Osteocyte (in vitro differentiated cells): ENCODE measurements at regions not wholly inside any gene's neighbourhood (a gene's known extent, or its start where the extent isn't known, plus 50 kb on each side); places are given as distances from the start of the nearest gene placed in this dataset.

ENCODE experiments used
- DNase-seq: peaks from one replicate; pipeline ENCODE4 v3.0.0; 2021; ENCODE audit warnings: mixed read lengths; ENCODE audit not compliant: unreplicated experiment; ENCODE audit errors: extremely low spot score
- H3K27ac Mint-ChIP-seq: one replicate; pipeline ENCODE4 v1.8.0; 2021; ENCODE audit warnings: mild to moderate bottlenecking, mixed read lengths; ENCODE audit not compliant: unreplicated experiment
- H3K27me3 Mint-ChIP-seq: one replicate; pipeline ENCODE4 v1.8.0; 2021; ENCODE audit warnings: mixed read lengths; ENCODE audit not compliant: unreplicated experiment
- H3K36me3 Mint-ChIP-seq: one replicate; pipeline ENCODE4 v1.8.0; 2021; ENCODE audit warnings: mixed read lengths; ENCODE audit not compliant: unreplicated experiment
- H3K4me1 Mint-ChIP-seq: one replicate; pipeline ENCODE4 v1.8.0; 2021; ENCODE audit warnings: mixed read lengths; ENCODE audit not compliant: unreplicated experiment
- H3K4me3 Mint-ChIP-seq: one replicate; pipeline ENCODE4 v1.8.0; 2021; ENCODE audit warnings: mild to moderate bottlenecking, moderate library complexity, mixed read lengths; ENCODE audit not compliant: unreplicated experiment
- H3K9me3 Mint-ChIP-seq: one replicate; pipeline ENCODE4 v1.8.0; 2021; ENCODE audit warnings: mixed read lengths; ENCODE audit not compliant: unreplicated experiment
- TF ChIP-seq, protein P1 (sequence below): fragments of 200-600 bp; sonication (generic); IDR thresholded peaks from 2 replicates; pipeline ENCODE4 v1.5.0; 2021; ENCODE audit warnings: antibody characterized with exemption, mild to moderate bottlenecking, moderate library complexity

DNA sequence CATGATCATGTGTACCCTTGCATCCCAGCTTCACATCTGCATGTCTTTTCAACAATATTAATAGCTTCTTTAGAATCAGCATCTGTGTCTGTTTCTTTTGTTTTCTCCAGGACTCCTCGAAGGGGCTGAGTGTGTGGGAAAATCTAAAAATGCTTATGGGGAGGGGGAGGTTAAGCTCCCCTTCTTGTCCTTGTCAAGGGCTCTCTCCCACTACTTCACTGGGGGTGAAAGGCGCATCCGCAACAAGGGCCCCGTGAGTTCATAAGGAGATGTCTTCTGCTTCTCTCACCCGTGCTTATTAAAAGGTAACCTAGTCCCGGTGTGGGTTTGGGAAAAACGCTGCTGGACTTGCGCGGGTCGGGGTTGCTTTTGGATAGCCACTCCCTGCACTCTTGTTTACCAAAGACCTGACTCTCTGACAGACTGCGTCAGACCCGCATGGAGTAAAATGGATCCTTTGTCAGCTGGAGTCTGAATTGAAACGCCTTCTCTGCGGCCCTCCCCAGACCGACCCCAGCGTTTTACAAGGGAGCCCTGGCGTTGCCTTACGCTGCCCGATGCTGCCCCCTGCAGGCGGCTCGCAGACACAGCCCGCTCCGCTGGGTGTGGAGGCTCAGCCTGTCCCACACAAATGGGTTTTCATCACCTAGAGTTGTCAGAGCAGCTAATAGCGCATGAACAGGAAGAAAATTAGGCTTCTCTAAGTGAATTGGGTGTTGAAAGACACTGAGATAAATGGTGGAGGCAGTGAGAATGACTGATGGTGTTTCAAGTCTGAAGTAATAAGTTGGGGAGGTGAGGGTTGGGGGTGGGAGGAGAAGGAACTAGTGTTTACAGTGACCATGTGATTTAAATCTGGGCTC is 53.8 kb downstream of the IER5 start:
- peaks cover 8% of the 10 kb centered on the region for H3K9me3 Mint-ChIP-seq
- DNase-seq, result peak; percentile 96
- H3K27ac Mint-ChIP-seq, result peak overlapping the region; percentile 81
- TF ChIP-seq, protein P1, sequence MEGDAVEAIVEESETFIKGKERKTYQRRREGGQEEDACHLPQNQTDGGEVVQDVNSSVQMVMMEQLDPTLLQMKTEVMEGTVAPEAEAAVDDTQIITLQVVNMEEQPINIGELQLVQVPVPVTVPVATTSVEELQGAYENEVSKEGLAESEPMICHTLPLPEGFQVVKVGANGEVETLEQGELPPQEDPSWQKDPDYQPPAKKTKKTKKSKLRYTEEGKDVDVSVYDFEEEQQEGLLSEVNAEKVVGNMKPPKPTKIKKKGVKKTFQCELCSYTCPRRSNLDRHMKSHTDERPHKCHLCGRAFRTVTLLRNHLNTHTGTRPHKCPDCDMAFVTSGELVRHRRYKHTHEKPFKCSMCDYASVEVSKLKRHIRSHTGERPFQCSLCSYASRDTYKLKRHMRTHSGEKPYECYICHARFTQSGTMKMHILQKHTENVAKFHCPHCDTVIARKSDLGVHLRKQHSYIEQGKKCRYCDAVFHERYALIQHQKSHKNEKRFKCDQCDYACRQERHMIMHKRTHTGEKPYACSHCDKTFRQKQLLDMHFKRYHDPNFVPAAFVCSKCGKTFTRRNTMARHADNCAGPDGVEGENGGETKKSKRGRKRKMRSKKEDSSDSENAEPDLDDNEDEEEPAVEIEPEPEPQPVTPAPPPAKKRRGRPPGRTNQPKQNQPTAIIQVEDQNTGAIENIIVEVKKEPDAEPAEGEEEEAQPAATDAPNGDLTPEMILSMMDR, result peak; percentile 99
- peak overlapping the region; percentile 50 for H3K4me3 Mint-ChIP-seq
- H3K4me1 Mint-ChIP-seq, result peaks cover 39% of the 10 kb centered on the region
- peaks cover 4% of the 10 kb centered on the region for H3K36me3 Mint-ChIP-seq
- peaks cover 27% of the 10 kb centered on the region for H3K27me3 Mint-ChIP-seq

DNA sequence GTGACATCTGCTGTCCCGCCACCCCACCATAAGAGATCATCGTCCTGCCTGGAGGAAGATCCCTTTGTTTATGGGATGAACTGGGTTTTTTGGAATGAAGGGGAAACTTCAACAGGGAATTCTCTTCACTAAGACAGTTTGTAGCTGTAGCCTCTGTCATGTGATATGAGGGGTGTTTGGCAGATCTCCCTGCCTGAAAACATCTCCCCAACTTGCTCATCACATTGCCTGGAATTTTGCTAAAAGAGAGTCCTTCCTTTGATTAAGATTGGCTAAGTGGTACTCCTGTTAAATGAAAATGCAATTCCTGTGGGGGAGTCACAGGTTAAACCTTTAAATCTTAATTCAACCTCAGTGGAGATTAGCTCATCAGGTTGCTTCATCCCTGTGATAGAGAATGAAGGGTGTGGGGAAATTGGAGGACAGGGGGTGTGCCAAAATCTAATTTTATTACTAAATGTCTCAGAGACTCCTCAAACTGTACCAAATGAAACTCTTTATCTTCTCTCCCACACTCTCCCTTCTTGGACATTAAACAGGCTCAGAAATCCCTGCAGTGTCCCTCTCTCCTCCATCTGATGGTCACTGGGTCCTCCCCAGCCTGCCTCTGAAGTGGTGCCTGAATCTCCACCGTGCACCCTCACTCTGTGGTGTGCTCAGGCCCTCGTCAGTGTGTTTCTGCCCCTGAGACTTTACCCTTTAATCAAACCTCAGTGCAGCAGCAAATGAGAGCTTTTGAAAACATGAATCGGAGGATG is 54.8 kb downstream of the IER5 start:
- H3K27ac Mint-ChIP-seq, result no peak overlapping the region
- peaks cover 8% of the 10 kb centered on the region for H3K9me3 Mint-ChIP-seq
- peaks cover 39% of the 10 kb centered on the region for H3K4me1 Mint-ChIP-seq
- peaks cover 27% of the 10 kb centered on the region for H3K27me3 Mint-ChIP-seq
- H3K4me3 Mint-ChIP-seq, result no peak overlapping the region
- TF ChIP-seq, protein P1, result no peak
- no peak for DNase-seq
- H3K36me3 Mint-ChIP-seq, result peaks cover 4% of the 10 kb centered on the region

DNA sequence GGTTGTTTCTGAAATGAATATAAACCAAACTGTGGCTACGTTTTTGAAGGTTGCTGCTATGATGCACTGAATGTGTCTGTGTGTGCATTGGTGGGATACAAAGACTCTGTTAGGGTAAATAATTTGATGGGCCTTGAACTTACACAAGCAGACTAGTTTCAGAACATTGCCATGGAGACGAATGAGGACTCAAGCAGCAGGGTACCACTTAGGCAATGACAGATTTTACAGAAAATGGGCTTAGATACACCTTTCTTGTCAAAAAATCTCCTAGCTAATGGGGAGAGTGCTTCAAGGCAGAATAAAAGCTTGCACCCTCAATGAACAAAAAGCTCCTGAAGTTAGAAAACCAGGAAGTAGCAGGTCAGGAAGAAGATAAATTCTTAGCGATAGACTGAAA is 55.7 kb downstream of the IER5 start:
- peaks cover 4% of the 10 kb centered on the region for H3K36me3 Mint-ChIP-seq
- no peak overlapping the region for H3K27ac Mint-ChIP-seq
- TF ChIP-seq, protein P1, result no peak
- peaks cover 8% of the 10 kb centered on the region for H3K9me3 Mint-ChIP-seq
- peaks cover 33% of the 10 kb centered on the region for H3K4me1 Mint-ChIP-seq
- no peak overlapping the region for H3K4me3 Mint-ChIP-seq
- DNase-seq, result no peak
- H3K27me3 Mint-ChIP-seq, result peaks cover 27% of the 10 kb centered on the region

DNA sequence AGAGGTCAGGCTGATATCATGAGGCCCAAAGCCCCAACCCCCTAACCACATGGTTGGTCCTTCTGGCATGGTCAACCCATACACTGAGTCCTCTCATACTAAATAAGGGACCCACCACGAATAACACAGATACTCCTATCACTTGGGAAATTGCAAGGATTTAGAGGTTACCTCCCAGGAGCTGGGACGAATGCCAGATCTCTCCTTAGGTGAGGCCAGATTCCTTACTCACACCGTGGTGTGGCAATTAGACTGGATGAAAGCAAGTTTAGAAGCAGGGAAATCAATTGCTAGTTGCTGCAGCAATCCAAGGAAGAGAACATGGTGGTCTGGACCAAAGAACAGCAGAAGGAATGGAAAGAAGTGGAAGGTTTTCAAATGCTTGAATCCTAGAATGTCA is 60.1 kb downstream of the IER5 start:
- H3K27me3 Mint-ChIP-seq, result peaks cover 24% of the 10 kb centered on the region
- TF ChIP-seq, protein P1, result no peak
- DNase-seq, result no peak
- H3K4me1 Mint-ChIP-seq, result peaks cover 7% of the 10 kb centered on the region
- peaks cover 8% of the 10 kb centered on the region for H3K9me3 Mint-ChIP-seq
- H3K4me3 Mint-ChIP-seq, result no peak overlapping the region
- H3K36me3 Mint-ChIP-seq, result peaks cover 4% of the 10 kb centered on the region
- no peak overlapping the region for H3K27ac Mint-ChIP-seq
